ELF-1 (cell line): ENCODE measurements at regions not wholly inside any gene's neighbourhood (a gene's known extent, or its start where the extent isn't known, plus 50 kb on each side); places are given as distances from the start of the nearest gene placed in this dataset.
"Not testable (repeated sequence)": the region's sequence is repeated elsewhere in the genome, so short reads cannot be mapped to it uniquely, and the experiment has no call there.

Experiments
- DNase-seq: peaks from one replicate; pipeline ENCODE4 v3.0.0-alpha.2; 2016; ENCODE audit warnings: low read depth, low spot score

GRCh38 chr17:27091043-27091497 lies 202.8 kb upstream of the WSB1 start:
- no peak for DNase-seq

- DNase-seq: not testable (repeated sequence)
These were observed 199.7 kb upstream of the WSB1 start for GRCh38 chr17:27094179-27094578.

DNA sequence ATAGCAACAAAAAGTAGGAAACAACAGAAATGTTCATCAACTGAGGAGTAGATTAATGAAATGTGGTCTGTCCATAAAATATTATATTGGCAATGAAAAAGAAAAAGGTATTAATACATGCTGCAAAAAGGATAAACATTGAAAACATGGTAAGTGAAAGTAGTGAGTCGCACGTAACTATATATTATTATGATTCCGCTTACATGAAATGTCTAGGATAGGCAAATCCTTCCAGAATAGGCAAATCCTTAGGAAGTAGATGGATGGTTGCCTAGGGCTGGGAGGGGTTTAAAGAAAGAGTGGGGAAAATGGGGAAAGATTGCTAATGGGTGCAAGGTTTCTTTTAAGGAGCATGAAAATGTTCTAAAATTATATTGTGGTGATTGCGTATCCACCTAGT lies 198.1 kb upstream of the WSB1 start:
- not testable (repeated sequence) for DNase-seq

DNA sequence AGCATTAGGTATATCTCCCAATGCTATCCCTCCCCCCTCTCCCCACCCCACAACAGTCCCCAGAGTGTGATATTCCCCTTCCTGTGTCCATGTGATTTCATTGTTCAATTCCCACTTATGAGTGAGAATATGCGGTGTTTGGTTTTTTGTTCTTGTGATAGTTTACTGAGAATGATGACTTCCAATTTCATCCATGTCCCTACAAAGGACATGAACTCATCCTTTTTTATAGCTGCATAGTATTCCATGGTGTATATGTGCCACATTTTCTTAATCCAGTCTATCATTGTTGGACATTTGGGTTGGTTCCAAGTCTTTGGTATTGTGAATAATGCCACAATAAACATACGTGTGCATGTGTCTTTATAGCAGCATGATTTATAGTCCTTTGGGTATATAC lies 194.6 kb upstream of the WSB1 start:
- not testable (repeated sequence) for DNase-seq

DNA sequence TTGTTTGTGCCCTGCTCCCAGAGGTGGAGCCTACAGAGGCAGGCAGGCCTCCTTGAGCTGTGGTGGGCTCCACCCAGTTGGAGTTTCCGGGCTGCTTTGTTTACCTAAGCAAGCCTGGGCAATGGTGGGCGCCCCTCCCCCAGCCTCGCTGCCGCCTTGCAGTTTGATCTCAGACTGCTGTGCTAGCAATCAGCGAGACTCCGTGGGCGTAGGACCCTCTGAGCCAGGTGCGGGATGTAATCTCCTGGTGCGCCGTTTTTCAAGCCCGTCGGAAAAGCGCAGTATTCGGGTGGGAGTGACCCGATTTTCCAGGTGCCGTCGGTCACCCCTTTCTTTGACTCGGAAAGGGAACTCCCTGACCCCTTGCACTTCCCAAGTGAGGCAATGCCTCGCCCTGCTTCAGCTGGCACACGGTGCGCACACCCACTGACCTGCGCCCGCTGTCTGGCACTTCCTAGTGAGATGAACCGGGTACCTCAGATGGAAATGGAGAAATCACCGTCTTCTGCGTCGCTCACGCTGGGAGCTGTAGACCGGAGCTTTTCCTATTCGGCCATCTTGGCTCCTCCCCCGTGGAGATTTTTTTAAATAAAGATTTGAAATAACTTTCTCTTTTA lies 189.2 kb upstream of the WSB1 start:
- DNase-seq: peak; percentile 42

- no peak for DNase-seq
These were observed 188.3 kb upstream of the WSB1 start for GRCh38 chr17:27105636-27106035.

DNA sequence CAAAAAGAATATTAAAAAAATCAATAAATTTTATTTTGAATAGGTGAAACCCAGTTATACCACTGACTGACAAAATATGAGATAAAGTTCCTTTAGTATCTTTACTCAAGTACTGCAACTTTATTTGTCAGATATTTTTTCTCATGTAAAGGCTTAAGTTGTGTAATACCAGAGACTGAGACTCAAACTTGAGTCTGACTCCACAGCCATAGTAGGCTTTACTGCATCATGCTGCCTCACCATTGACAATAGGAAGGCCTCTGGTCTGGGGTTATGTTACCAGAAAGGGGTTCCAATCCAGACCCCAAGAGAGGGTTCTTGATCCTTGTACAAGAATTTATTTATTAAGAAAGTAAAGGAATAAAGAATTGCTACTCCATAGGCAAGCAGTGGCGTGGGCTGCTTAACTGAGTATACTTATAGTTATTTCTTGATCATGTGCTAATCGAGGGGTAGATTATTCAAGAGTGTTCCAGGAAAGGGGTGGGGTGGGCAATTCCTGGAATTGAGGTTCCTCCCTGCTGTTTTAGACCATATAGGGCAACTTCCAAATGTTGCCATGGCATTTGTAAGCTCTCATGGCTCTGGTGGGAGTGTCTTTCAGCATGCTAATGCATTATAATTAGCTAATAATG lies 187.4 kb upstream of the WSB1 start:
- no peak for DNase-seq

- DNase-seq: no peak
These were observed 186.9 kb upstream of the WSB1 start for GRCh38 chr17:27106982-27107360.

DNA sequence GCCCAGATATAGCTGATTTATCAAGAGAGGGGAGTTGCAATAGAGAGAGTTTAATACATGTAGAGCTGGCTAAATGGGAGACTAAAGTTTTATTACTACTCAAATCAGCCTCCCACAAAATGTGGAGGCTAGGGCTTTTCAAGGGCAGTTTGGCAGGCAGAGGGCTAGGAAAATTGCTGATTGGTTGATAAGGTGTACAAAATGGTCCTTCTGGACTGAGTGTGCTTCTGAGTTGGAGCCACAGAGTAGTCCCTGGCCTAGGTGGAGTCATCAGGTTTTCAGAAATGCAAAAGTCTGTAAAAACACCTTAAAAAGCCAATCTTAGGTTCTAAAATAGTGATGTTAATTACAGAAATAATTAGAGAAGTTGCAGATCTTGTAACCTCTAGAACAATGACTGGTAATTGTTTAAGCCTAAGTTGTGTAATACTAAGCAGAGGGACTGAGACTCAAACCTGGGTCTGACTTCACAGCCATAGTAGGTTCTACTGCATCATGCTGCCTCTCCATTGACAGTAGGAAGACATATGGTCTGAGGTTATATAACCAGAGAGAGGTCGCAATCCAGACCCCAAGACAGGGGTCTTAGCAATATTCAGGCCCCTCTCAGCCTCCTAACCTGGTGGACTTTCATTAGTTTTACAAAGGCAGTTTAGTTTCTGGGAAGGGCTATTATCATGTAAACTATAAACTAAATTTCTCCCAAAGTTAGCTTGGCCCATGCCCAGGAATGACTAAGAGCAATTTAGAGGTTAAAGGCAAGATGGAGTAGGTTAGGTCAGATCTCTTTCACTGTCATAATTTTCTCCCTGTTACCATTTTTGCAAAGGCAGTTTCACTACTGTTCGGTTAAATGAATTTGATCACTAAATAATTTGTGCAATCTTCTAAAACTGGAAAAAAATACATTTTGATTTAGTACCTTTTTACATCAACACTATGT lies 186.3 kb upstream of the WSB1 start:
- not testable (repeated sequence) for DNase-seq

- DNase-seq: no peak
These were observed 184.6 kb upstream of the WSB1 start for GRCh38 chr17:27109346-27109745.

DNA sequence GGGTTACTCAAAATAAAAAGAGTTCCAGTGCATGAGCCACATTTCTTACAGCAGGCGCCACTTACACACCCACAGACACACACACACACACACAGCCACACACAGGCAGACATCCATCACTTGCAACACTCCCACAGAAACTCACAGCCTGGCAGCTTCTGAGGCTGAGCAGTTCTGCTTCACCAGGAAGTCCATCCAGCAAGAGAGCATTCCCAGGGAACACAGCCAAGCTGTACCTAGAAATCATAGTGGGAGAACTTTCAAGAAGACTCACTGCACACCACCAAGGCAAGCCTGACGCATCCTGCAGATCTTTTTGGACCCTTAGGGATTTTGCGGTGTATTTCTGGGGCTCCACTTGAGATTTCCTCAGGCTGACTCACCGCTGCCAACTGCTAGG lies 140.9 kb upstream of the WSB1 start:
- DNase-seq: no peak

- no peak for DNase-seq
These were observed 138.0 kb upstream of the WSB1 start for GRCh38 chr17:27155866-27156265.

DNA sequence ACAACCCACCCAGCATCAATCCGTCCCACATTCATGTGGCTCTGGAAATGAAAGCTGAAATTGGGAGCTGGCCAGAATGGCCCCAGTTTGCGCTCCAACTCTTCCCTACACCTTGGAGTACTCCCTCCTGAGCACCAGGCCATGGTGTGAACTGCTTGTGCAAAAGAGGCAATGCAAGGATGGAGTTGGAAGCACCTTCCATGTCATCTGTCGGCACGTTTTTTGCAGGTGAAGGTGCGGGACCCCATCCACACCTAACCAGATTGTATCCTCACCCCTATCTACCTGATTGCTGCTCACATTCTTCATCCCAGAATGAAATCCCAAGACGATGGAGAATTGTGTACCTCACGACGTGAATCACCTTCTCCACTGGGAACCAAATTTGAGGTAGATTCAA lies 136.6 kb upstream of the WSB1 start:
- no peak for DNase-seq

DNA sequence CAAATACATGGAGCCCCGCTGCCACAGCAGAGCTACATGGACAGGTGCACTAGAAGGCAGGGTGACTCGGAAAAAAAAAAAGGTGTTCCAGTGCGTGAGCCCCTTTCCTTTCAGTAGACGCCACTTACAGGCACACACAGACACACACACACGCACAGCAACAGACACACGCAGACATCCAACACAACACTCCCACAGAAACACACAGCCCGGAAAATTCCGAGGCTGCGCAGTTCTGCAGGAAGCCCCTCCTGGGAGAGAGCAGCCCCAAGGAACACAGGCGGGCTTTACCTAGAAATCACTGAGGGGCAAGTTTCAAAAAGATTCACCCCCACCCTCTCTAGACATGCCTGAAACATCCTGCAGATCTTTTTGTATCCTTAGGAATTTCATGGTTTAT lies 136.0 kb upstream of the WSB1 start:
- DNase-seq: no peak

DNA sequence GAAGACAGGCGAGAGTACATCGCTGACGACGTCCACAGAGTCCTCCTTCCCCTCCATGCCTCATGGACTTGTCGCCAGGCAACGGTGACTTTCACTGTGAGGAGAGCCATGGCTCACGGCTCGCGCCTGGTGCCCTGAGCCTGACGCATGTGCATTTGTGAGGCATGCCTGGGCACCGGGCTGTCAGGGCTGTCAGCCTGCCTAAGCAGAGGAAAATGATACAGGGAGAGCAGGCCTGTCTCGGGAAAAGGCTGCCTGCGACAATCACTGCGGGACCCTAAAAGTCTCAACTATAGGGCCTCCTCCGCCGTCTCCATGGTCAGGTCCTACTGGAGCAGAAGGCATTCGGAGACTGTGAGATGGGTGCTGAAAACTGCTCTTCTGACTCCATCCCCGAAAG lies 135.5 kb upstream of the WSB1 start:
- DNase-seq: no peak

GRCh38 chr17:27180322-27180721 lies 113.6 kb upstream of the WSB1 start:
- no peak for DNase-seq

GRCh38 chr17:27181379-27181925 lies 112.5 kb upstream of the WSB1 start:
- not testable (repeated sequence) for DNase-seq

GRCh38 chr17:27181935-27182334 lies 112.0 kb upstream of the WSB1 start:
- no peak for DNase-seq

DNA sequence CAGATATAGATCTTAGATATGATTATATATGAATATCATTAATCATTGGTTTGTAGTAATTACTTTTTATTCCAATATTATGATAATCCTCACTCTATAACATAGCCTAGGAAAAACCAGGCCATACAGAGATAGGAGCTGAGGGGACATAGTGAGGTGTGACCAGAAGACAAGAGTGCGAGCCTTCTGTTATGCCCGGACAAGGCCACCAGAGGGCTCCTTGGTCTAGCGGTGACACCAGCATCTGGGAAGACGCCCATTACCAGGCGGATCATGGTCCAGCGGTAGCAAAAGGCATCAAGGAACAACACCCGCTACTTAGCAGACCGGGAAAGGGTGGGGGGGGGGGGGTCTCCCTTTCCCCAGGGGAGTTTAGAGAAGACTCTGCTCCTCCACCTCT lies 96.4 kb upstream of the WSB1 start:
- peak; percentile 30 for DNase-seq

- DNase-seq: no peak
These were observed 94.0 kb upstream of the WSB1 start for GRCh38 chr17:27199948-27200347.

DNA sequence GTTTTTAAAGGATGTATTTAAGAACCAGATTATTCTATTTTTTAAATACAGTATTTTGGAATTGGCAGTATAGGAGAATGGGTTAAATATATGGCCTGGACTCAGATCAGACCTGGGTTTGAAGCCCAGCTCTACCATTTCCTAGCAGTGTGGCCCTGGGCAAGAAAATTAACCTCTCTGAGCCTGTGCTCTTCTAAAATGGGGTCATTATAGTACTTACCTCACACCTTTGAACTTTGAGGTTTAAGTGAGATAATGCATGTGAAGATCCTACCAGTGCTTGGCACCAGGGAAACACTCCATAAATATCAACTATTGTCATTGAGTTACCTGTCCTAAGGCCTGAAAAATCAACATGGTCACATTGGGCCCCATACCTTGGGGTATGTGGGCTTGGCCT lies 93.4 kb upstream of the WSB1 start:
- no peak for DNase-seq

- DNase-seq: no peak
These were observed 90.7 kb upstream of the WSB1 start for GRCh38 chr17:27203241-27203640.
